HEK293T (cell line): ENCODE measurements at regions not wholly inside any gene's neighbourhood (a gene's known extent, or its start where the extent isn't known, plus 50 kb on each side); places are given as distances from the start of the nearest gene placed in this dataset.

Experiments
- CTCF ChIA-PET: fragments of 350-600 bp; formaldehyde crosslinking; extraction: SDS; loops from one replicate; lab custom pipeline; 2021; ENCODE audit warnings: antibody characterized with exemption, inconsistent platforms; lab: Yijun Ruan, JAX
- POLR2A ChIA-PET: fragments of 350-600 bp; formaldehyde crosslinking; extraction: SDS; loops from one replicate; lab custom pipeline; 2020; ENCODE audit warnings: antibody characterized with exemption, inconsistent platforms; lab: Yijun Ruan, JAX
- DNase-seq: peaks from one replicate; pipeline ENCODE4 v3.0.0; 2012; ENCODE audit warnings: mixed read lengths; ENCODE audit errors: extremely low spot score
- ARNT ChIP-seq: fragments of 450-650 bp; IDR thresholded peaks from 2 replicates; pipeline ENCODE4 v1.6.1; 2017; ENCODE audit warnings: mild to moderate bottlenecking
- BHLHE40 ChIP-seq: fragments of 450-650 bp; IDR thresholded peaks from 2 replicates; pipeline ENCODE4 v1.6.1; 2016; ENCODE audit warnings: mild to moderate bottlenecking, moderate library complexity, borderline replicate concordance
- CTBP1 ChIP-seq: fragments of 450-650 bp; IDR thresholded peaks from 2 replicates; pipeline ENCODE4 v1.6.1; 2016; ENCODE audit warnings: borderline replicate concordance
- ELF4 ChIP-seq: fragments of 450-650 bp; IDR thresholded peaks from 2 replicates; pipeline ENCODE4 v1.6.1; 2017; ENCODE audit warnings: antibody characterized with exemption
- FOXA1 ChIP-seq: fragments of 450-650 bp; IDR thresholded peaks from 2 replicates; pipeline ENCODE4 v1.6.1; 2016; ENCODE audit warnings: mild to moderate bottlenecking
- FOXK2 ChIP-seq: fragments of 450-650 bp; IDR thresholded peaks from 2 replicates; pipeline ENCODE4 v1.6.1; 2016; ENCODE audit warnings: mild to moderate bottlenecking
- FOXM1 ChIP-seq: fragments of 450-650 bp; IDR thresholded peaks from 2 replicates; pipeline ENCODE4 v1.6.1; 2017; ENCODE audit warnings: mild to moderate bottlenecking, borderline replicate concordance
- HDGF ChIP-seq: fragments of 450-650 bp; IDR thresholded peaks from 2 replicates; pipeline ENCODE4 v1.6.1; 2017; ENCODE audit warnings: antibody characterized with exemption, borderline replicate concordance
- L3MBTL2 ChIP-seq: fragments of 450-650 bp; conservative IDR thresholded peaks from 2 replicates; pipeline ENCODE4 v1.6.1; 2016; ENCODE audit warnings: mild to moderate bottlenecking
- LEF1 ChIP-seq: fragments of 450-650 bp; IDR thresholded peaks from 2 replicates; pipeline ENCODE4 v1.6.1; 2017; ENCODE audit warnings: mild to moderate bottlenecking, borderline replicate concordance
- NFRKB ChIP-seq: fragments of 450-650 bp; IDR thresholded peaks from 2 replicates; pipeline ENCODE4 v1.6.1; 2016; ENCODE audit warnings: mild to moderate bottlenecking, moderate library complexity
- PKNOX1 ChIP-seq: fragments of 450-650 bp; IDR thresholded peaks from 2 replicates; pipeline ENCODE4 v1.6.1; 2016
- SUZ12 ChIP-seq: fragments of 450-650 bp; IDR thresholded peaks from 2 replicates; pipeline ENCODE4 v1.6.1; 2016; ENCODE audit warnings: mild to moderate bottlenecking
- TARDBP ChIP-seq: fragments of 450-650 bp; IDR thresholded peaks from 2 replicates; pipeline ENCODE4 v1.6.1; 2016
- ZNF384 ChIP-seq: fragments of 450-650 bp; IDR thresholded peaks from 2 replicates; pipeline ENCODE4 v1.6.1; 2016

GRCh38 chr1:217921126-217921904 lies 290.2 kb downstream of the SPATA17 start:
- ChIA-PET CTCF (no interaction called here), POLR2A (no interaction called here)
- TF ChIP-seq TARDBP, result no peak
- no peak for TF ChIP-seq BHLHE40
- TF ChIP-seq FOXK2, result no peak
- no peak for TF ChIP-seq FOXM1
- no peak for TF ChIP-seq L3MBTL2
- TF ChIP-seq LEF1, result no peak
- TF ChIP-seq ZNF384, result no peak
- TF ChIP-seq SUZ12, result no peak
- no peak for TF ChIP-seq NFRKB
- no peak for TF ChIP-seq CTBP1
- no peak for TF ChIP-seq HDGF
- TF ChIP-seq FOXA1, result no peak
- TF ChIP-seq ARNT, result no peak
- TF ChIP-seq PKNOX1, result no peak
- no peak for TF ChIP-seq ELF4
- DNase-seq, result no peak

GRCh38 chr1:217924924-217925323 lies 293.8 kb downstream of the SPATA17 start:
- ChIA-PET CTCF (no interaction called here), POLR2A (no interaction called here)
- TF ChIP-seq FOXM1, result no peak

GRCh38 chr1:217929213-217929885 lies 298.2 kb downstream of the SPATA17 start:
- ChIA-PET POLR2A (no interaction called here), CTCF (no interaction called here)
- DNase-seq, result no peak
- TF ChIP-seq BHLHE40 (no peak), ELF4 (no peak), PKNOX1 (no peak), FOXM1 (no peak), ZNF384 (no peak), CTBP1 (no peak), HDGF (no peak), SUZ12 (no peak), NFRKB (no peak), ARNT (no peak)

More at GRCh38 chr1:217924924-217925323, 293.8 kb downstream of the SPATA17 start:
- DNase-seq, result no peak

GRCh38 chr1:217943361-217943760 lies 312.2 kb downstream of the SPATA17 start:
- ChIA-PET CTCF (interaction anchor here (0.7 kb wide), 1 partner anchor 226 kb away, joined by 3 read pairs; no protein-coding TSS in a partner anchor), POLR2A (no interaction called here)
- no peak for TF ChIP-seq FOXM1
- TF ChIP-seq NFRKB, result no peak
- no peak for TF ChIP-seq FOXA1
- TF ChIP-seq SUZ12, result no peak
- no peak for TF ChIP-seq TARDBP
- no peak for TF ChIP-seq PKNOX1
- TF ChIP-seq CTBP1, result no peak
- TF ChIP-seq ARNT, result no peak
- TF ChIP-seq ZNF384, result no peak
- no peak for TF ChIP-seq HDGF
- no peak for DNase-seq

- ChIA-PET CTCF (no interaction called here), POLR2A (no interaction called here)
- no peak for DNase-seq
- TF ChIP-seq TARDBP (no peak), PKNOX1 (peak; percentile 57)
Measured at GRCh38 chr1:217944550-217944949, 313.4 kb downstream of the SPATA17 start.

GRCh38 chr1:217946511-217946910 lies 315.4 kb downstream of the SPATA17 start:
- POLR2A ChIA-PET, result no interaction called here
- CTCF ChIA-PET, result no interaction called here
- no peak for DNase-seq
- no peak for TF ChIP-seq ARNT
- TF ChIP-seq TARDBP, result no peak
- no peak for TF ChIP-seq ZNF384
